ENCODE measurements at regions not wholly inside any gene's neighbourhood (a gene's known extent, or its start where the extent isn't known, plus 50 kb on each side); places are given as distances from the start of the nearest gene placed in this dataset.

DNA sequence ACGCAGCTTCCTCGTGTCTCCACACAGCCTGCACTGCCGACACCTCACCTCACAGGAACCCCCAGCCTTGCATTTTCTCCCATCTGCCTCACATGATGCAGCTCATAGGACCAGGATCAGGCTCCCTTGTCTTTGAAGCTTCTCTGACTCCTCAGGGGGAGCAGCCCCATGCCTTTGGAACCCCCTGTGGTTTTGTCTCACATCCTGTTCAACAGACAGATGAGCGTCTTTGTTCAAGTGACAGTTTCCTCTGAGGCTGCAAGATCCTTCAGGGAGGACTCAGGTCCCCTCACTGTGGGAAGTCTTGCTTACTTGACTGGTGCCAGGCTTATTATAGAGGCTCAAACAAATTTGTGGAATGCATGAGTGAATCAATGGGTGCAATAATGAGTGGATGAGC is 667.1 kb downstream of the INHBA start:
- WGBS, 5 donors: 56 to 72% (median 65%) methylated on average over 4 of the region's 4 CpGs
- Histone ChIP-seq H3K27ac (no peak overlapping the region), H3K4me3 (no peak overlapping the region), H3K27me3 (no peaks in the 10 kb centered on the region), H3K4me1 (no peaks in the 10 kb centered on the region), H3K36me3 (no peaks in the 10 kb centered on the region), H3K9me3 (no peaks in the 10 kb centered on the region)
- TF ChIP-seq EP300 (IDR thresholded peaks at IDR 0.05) (no peak), POLR2AphosphoS5 (IDR thresholded peaks at IDR 0.05) (no peak), POLR2A (IDR thresholded peaks at IDR 0.05) (no peak)
- TF ChIP-seq, protein P1, sequence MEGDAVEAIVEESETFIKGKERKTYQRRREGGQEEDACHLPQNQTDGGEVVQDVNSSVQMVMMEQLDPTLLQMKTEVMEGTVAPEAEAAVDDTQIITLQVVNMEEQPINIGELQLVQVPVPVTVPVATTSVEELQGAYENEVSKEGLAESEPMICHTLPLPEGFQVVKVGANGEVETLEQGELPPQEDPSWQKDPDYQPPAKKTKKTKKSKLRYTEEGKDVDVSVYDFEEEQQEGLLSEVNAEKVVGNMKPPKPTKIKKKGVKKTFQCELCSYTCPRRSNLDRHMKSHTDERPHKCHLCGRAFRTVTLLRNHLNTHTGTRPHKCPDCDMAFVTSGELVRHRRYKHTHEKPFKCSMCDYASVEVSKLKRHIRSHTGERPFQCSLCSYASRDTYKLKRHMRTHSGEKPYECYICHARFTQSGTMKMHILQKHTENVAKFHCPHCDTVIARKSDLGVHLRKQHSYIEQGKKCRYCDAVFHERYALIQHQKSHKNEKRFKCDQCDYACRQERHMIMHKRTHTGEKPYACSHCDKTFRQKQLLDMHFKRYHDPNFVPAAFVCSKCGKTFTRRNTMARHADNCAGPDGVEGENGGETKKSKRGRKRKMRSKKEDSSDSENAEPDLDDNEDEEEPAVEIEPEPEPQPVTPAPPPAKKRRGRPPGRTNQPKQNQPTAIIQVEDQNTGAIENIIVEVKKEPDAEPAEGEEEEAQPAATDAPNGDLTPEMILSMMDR (IDR thresholded peaks at IDR 0.05): no peak
- intact Hi-C loops (cut with DNase I; ENCODE audit: low total_unique reads): no loop called here
- no peak for DNase-seq

DNA sequence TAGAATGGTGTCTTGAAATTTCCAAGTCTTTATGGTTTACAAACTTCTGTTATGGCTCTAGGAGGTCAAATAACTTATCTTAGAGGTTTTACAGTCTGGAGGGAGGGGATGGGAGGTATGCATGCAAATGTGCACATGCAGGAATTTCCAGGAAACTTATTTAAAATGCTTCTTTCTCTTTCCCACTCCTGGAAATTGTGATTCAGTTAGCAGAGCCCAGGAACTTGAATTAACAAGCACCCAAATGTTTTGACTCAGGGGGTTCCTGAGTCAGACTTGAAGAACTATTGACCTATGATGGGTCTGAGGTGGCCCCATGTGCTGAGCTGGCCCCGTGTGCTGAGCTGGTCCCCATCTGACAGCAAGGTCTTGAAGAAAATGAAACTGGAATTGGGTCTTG is 669.4 kb downstream of the INHBA start:
- WGBS, 5 donors: 67 to 91% (median 70%) methylated on average over 1 of the region's 1 CpG
- intact Hi-C loops (cut with DNase I; ENCODE audit: low total_unique reads): no loop called here
- DNase-seq: no peak
- H3K4me3 ChIP-seq: no peak overlapping the region
- no peak overlapping the region for H3K27ac ChIP-seq
- no peaks in the 10 kb centered on the region for H3K36me3 ChIP-seq
- no peaks in the 10 kb centered on the region for H3K9me3 ChIP-seq
- no peaks in the 10 kb centered on the region for H3K4me1 ChIP-seq
- no peaks in the 10 kb centered on the region for H3K27me3 ChIP-seq
- no peak for TF ChIP-seq EP300 (IDR thresholded peaks at IDR 0.05)
- TF ChIP-seq, protein P1 (IDR thresholded peaks at IDR 0.05): no peak

DNA sequence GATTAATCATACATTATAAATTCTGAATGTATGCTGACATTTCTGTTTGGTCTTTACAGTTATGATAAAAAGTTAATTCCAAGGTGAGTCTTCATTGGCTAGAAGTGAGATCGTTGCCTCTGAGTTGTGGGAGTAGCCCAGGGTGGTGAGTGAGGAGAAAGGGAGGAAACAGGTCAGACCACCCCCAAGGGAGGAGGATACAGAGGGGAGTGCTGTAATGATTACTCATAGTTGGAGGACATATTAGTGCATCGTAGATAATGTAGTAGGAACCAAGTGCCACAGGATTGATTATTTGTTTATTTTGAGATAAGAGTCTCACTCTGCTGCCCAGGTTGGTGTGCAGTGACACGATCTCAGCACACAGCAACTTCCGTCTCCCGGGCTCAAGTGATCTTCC is 672.2 kb downstream of the INHBA start:
- Histone ChIP-seq H3K27ac (no peak overlapping the region), H3K27me3 (no peaks in the 10 kb centered on the region), H3K4me3 (no peak overlapping the region), H3K4me1 (no peaks in the 10 kb centered on the region), H3K36me3 (no peaks in the 10 kb centered on the region), H3K9me3 (no peaks in the 10 kb centered on the region)
- no peak for DNase-seq
- intact Hi-C loops (cut with DNase I; ENCODE audit: low total_unique reads): no loop called here
- 39 to 61% (median 51%) methylated on average over 5 of the region's 5 CpGs for WGBS, 5 donors
- TF ChIP-seq EP300 (IDR thresholded peaks at IDR 0.05): no peak
- no peak for TF ChIP-seq POLR2A (IDR thresholded peaks at IDR 0.05)
- TF ChIP-seq, protein P1 (IDR thresholded peaks at IDR 0.05): no peak
- TF ChIP-seq POLR2AphosphoS5 (IDR thresholded peaks at IDR 0.05): no peak

DNA sequence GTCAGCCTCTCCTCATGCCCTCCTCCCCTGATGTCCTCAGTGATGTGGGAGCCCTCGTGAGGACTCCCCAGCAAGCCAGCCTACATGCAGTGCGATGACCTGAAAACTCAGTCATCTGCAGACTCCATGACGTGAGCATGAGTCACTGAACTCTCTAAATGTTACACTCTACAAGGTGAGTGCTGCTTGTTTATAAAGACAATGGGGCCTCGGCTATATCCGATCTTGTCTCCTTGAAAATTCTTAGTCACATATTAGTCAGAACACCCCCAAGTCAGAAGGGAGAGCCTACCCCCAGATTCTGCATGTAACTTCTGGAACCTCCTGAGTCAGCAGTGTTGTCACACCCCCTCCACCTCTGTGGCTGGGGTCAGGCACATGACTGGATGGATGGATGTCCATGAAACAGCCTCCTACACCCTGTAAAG is 673.8 kb downstream of the INHBA start:
- DNase-seq: no peak
- 64 to 78% (median 72%) methylated on average over 5 of the region's 5 CpGs for WGBS, 5 donors
- no peaks in the 10 kb centered on the region for H3K9me3 ChIP-seq
- no peaks in the 10 kb centered on the region for H3K36me3 ChIP-seq
- intact Hi-C loops (cut with DNase I; ENCODE audit: low total_unique reads): no loop called here
- H3K27ac ChIP-seq: no peak overlapping the region
- H3K4me1 ChIP-seq: no peaks in the 10 kb centered on the region
- no peaks in the 10 kb centered on the region for H3K27me3 ChIP-seq
- H3K4me3 ChIP-seq: no peak overlapping the region
- TF ChIP-seq, protein P1 (IDR thresholded peaks at IDR 0.05): no peak
- no peak for TF ChIP-seq EP300 (IDR thresholded peaks at IDR 0.05)
- TF ChIP-seq POLR2AphosphoS5 (IDR thresholded peaks at IDR 0.05): no peak
- no peak for TF ChIP-seq POLR2A (IDR thresholded peaks at IDR 0.05)

Measured in stomach (tissue), 8 donors.